IMR-90 (cell line): ENCODE measurements at regions not wholly inside any gene's neighbourhood (a gene's known extent, or its start where the extent isn't known, plus 50 kb on each side); places are given as distances from the start of the nearest gene placed in this dataset.

Experiments used
- ATAC-seq: fragments of 200-7000 bp; cut with Tn5 transposase; 2 replicates; pipeline ENCODE4 v1.9.1; 2020; ENCODE audit warnings: low read depth, mild to moderate bottlenecking, moderate library complexity
- BruUV-seq: library from RNA; stranded (reverse); fragments of 400-500 nt; replicated peaks from 2 replicates; lab custom pipeline; 2021; lab: Mats Ljungman, UMichigan
- CTCF ChIA-PET: fragments of 300-600 bp; formaldehyde crosslinking; extraction: SDS; loops from one replicate; lab custom pipeline; 2021; ENCODE audit warnings: antibody characterized with exemption; lab: Yijun Ruan, JAX
- POLR2A ChIA-PET: fragments of 300-600 bp; sonication (Branson Sonifier 250); formaldehyde crosslinking; loops from one replicate; lab custom pipeline; 2022; ENCODE audit warnings: antibody characterized with exemption; ENCODE audit not compliant: unreplicated experiment; lab: Charles Lee
- DNase-seq: peaks from one replicate; pipeline ENCODE4 v3.0.0; 2013
- H2AFZ ChIP-seq: replicated peaks from 2 replicates; pipeline ENCODE3; 2013; ENCODE audit warnings: low read length, mild to moderate bottlenecking; ENCODE audit not compliant: poor library complexity
- H2AK5ac ChIP-seq: 2 replicates; pipeline ENCODE4 v1.6.1; 2013; ENCODE audit warnings: low read depth, low read length, inconsistent platforms
- H2AK9ac ChIP-seq: replicated peaks from 2 replicates; pipeline ENCODE3; 2013; ENCODE audit warnings: mild to moderate bottlenecking, low read depth, low read length, moderate library complexity; ENCODE audit not compliant: poor library complexity
- H2BK120ac ChIP-seq: 2 replicates; pipeline ENCODE4 v1.6.1; 2013; ENCODE audit warnings: low read depth, low read length, inconsistent platforms
- H2BK15ac ChIP-seq: 3 replicates; pipeline ENCODE4 v1.6.1; 2013; ENCODE audit warnings: low read depth, low read length, inconsistent platforms
- H2BK20ac ChIP-seq: 2 replicates; pipeline ENCODE4 v1.6.1; 2013; ENCODE audit warnings: low read depth, mild to moderate bottlenecking, inconsistent platforms, low read length, moderate library complexity
- H2BK5ac ChIP-seq: 2 replicates; pipeline ENCODE4 v1.6.1; 2013; ENCODE audit warnings: mild to moderate bottlenecking, low read depth, low read length, inconsistent platforms; ENCODE audit not compliant: poor library complexity, severe bottlenecking
- H3K14ac ChIP-seq: replicated peaks from 2 replicates; pipeline ENCODE4 v1.6.1; 2013; ENCODE audit warnings: low read depth, low read length, inconsistent platforms
- H3K18ac ChIP-seq: 2 replicates; pipeline ENCODE4 v1.6.1; 2013; ENCODE audit warnings: low read depth, low read length, control low read depth
- H3K23ac ChIP-seq: 2 replicates; pipeline ENCODE4 v1.6.1; 2013; ENCODE audit warnings: low read depth, low read length, inconsistent platforms
- H3K27ac ChIP-seq: 2 replicates; pipeline ENCODE4 v1.5.1; 2013; ENCODE audit warnings: mild to moderate bottlenecking, control low read depth, low read length; ENCODE audit not compliant: insufficient read depth
- H3K27me3 ChIP-seq: 2 replicates; pipeline ENCODE4 v1.6.1; 2013; ENCODE audit warnings: low read length; ENCODE audit not compliant: control insufficient read depth, insufficient read depth
- H3K36me3 ChIP-seq: 2 replicates; pipeline ENCODE4 v1.6.1; 2013; ENCODE audit warnings: low read length, mixed read lengths; ENCODE audit not compliant: control insufficient read depth, insufficient read depth
- H3K4ac ChIP-seq: 2 replicates; pipeline ENCODE4 v1.6.1; 2013; ENCODE audit warnings: low read depth, low read length, inconsistent platforms
- H3K4me1 ChIP-seq: 2 replicates; pipeline ENCODE4 v1.6.1; 2013; ENCODE audit warnings: low read length, mixed read lengths; ENCODE audit not compliant: control insufficient read depth, insufficient read depth
- H3K4me2 ChIP-seq: 2 replicates; pipeline ENCODE4 v1.6.1; 2013; ENCODE audit warnings: low read depth, mild to moderate bottlenecking, control low read depth, low read length, moderate library complexity
- H3K4me3 ChIP-seq: 2 replicates; pipeline ENCODE4 v1.5.1; 2013; ENCODE audit warnings: low read depth, mild to moderate bottlenecking, control low read depth, low read length, moderate library complexity; ENCODE audit not compliant: insufficient read depth
- H3K56ac ChIP-seq: 2 replicates; pipeline ENCODE4 v1.6.1; 2013; ENCODE audit warnings: low read length, inconsistent platforms; ENCODE audit not compliant: insufficient read depth; ENCODE audit errors: extremely low read depth
- H3K79me1 ChIP-seq, 2 experiments: 2 replicates each; pipeline ENCODE4 v1.6.1; 2013; ENCODE audit warnings: low read length in 2 of 2, inconsistent platforms in 1 of 2, low read depth in 1 of 2
- H3K9ac ChIP-seq: 2 replicates; pipeline ENCODE4 v1.6.1; 2013; ENCODE audit warnings: low read depth, low read length, control low read depth
- H3K9me1 ChIP-seq: 2 replicates; pipeline ENCODE4 v1.6.1; 2013; ENCODE audit warnings: low read length, inconsistent platforms; ENCODE audit not compliant: insufficient read depth
- H3K9me3 ChIP-seq: 2 replicates; pipeline ENCODE4 v1.6.1; 2013; ENCODE audit warnings: low read length; ENCODE audit not compliant: control insufficient read depth, insufficient read depth
- H4K20me1 ChIP-seq: 2 replicates; pipeline ENCODE4 v1.6.1; 2013; ENCODE audit warnings: low read length, inconsistent platforms; ENCODE audit not compliant: insufficient read depth
- H4K5ac ChIP-seq: 2 replicates; pipeline ENCODE4 v1.6.1; 2013; ENCODE audit warnings: mild to moderate bottlenecking, low read depth, low read length, control low read depth
- H4K8ac ChIP-seq, 2 experiments: 2 replicates each; pipeline ENCODE4 v1.6.1; 2013; ENCODE audit warnings: low read depth in 2 of 2, low read length in 2 of 2, control low read depth in 1 of 2, inconsistent platforms in 1 of 2
- H4K91ac ChIP-seq: 2 replicates; pipeline ENCODE4 v1.6.1; 2013; ENCODE audit warnings: low read depth, low read length, inconsistent platforms; ENCODE audit not compliant: insufficient read depth
- BHLHE40 ChIP-seq: fragments of 150-350 bp; IDR thresholded peaks from 2 replicates; pipeline ENCODE4 v1.6.1; 2016; ENCODE audit warnings: mild to moderate bottlenecking, low read depth, low read length
- CHD1 ChIP-seq: IDR thresholded peaks from 2 replicates; pipeline ENCODE4 v1.6.1; 2012; ENCODE audit warnings: low read depth, low read length, improper control_type of control experiment
- WGBS, 2 experiments: methylation state at CpG; one replicate each; pipeline versions ENCODE4 v1.1.5 to v1.1.7; 2013; ENCODE audit warnings: missing lambda C conversion rate in 2 of 2; ENCODE audit not compliant: insufficient read length in 1 of 2; ENCODE audit errors: extremely low coverage in 2 of 2; 5-methylcytosine and 5-hydroxymethylcytosine counted together
- dilution Hi-C: fragments of 300-500 bp; cut with HindIII; formaldehyde crosslinking; loops from one replicate; pipeline ENCODE4 v1.14.3; 2018; ENCODE audit warnings: low sequenced_read_pairs; ENCODE audit not compliant: unreplicated experiment
- in situ Hi-C: fragments of 300-500 bp; cut with MboI; formaldehyde crosslinking; loops from 3 replicates; pipeline ENCODE4 v1.14.3; 2019; ENCODE audit warnings: low sequenced_read_pairs, inconsistent platforms, mixed read lengths
- intact Hi-C: fragments of 100-400 bp; cut with micrococcal nuclease; formaldehyde crosslinking; loops from 2 replicates; pipeline ENCODE4 v1.10.0; 2022
- TF ChIP-seq, protein P1 (sequence below): fragments of 150-350 bp; IDR thresholded peaks from 2 replicates; pipeline ENCODE4 v1.6.1; 2016; ENCODE audit warnings: low read depth, mild to moderate bottlenecking, low read length, moderate library complexity, borderline replicate concordance

DNA sequence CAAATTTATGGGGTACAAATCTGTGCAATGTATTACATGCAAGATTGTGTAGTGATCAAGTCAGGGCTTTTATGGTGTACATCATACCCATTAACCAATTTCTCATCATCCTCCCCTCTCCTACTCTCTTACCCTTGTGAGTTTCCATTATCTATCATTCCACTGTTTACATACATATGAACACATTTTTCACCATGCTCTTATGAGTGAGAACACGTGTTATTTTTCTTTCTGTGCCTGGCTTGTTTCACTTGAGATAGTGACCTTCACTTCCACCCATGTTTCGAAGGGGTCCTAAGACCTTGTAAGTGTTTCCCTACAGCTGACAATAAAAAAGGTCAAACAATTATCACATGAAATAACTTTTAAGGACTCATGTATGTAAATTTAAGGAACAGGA is 281.7 kb upstream of the CD180 start:
- no peaks in the 10 kb centered on the region for H3K9me1 ChIP-seq
- ATAC-seq (no peak), DNase-seq (no peak)
- ChIA-PET CTCF (no interaction called here), POLR2A (no interaction called here)
- no peak overlapping the region for H3K4me2 ChIP-seq
- H3K9ac ChIP-seq: no peak overlapping the region
- H2BK120ac ChIP-seq: no peak overlapping the region
- BruUV-seq: no TSS peak
- no peak overlapping the region for H2BK15ac ChIP-seq
- H3K4ac ChIP-seq: no peak overlapping the region
- H4K8ac ChIP-seq: no peak overlapping the region
- H4K91ac ChIP-seq: no peak overlapping the region
- H3K4me3 ChIP-seq: no peak overlapping the region
- H3K27me3 ChIP-seq: no peaks in the 10 kb centered on the region; the same call in 1 of the 2 replicates
- H2BK20ac ChIP-seq: no peak overlapping the region
- H2AK9ac ChIP-seq: no peak overlapping the region
- H3K23ac ChIP-seq: no peak overlapping the region
- no peaks in the 10 kb centered on the region for H3K9me3 ChIP-seq
- no peak overlapping the region for H4K5ac ChIP-seq
- in situ Hi-C loops: no loop called here
- H2AK5ac ChIP-seq: no peak overlapping the region
- intact Hi-C loops: no loop called here
- H2BK5ac ChIP-seq: no peak overlapping the region
- TF ChIP-seq BHLHE40 (no peak), CHD1 (no peak)
- TF ChIP-seq, protein P1, sequence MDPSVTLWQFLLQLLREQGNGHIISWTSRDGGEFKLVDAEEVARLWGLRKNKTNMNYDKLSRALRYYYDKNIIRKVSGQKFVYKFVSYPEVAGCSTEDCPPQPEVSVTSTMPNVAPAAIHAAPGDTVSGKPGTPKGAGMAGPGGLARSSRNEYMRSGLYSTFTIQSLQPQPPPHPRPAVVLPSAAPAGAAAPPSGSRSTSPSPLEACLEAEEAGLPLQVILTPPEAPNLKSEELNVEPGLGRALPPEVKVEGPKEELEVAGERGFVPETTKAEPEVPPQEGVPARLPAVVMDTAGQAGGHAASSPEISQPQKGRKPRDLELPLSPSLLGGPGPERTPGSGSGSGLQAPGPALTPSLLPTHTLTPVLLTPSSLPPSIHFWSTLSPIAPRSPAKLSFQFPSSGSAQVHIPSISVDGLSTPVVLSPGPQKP: no peak
- H3K18ac ChIP-seq: no peak overlapping the region
- no peaks in the 10 kb centered on the region for H3K79me1 ChIP-seq
- no peaks in the 10 kb centered on the region for H4K20me1 ChIP-seq
- dilution Hi-C loops: no loop called here
- WGBS, 2 experiments: no CpG with 5 or more reads among the region's 2 CpGs
- no peak overlapping the region for H2AFZ ChIP-seq
- no peak overlapping the region for H3K27ac ChIP-seq
- H3K4me1 ChIP-seq: no peaks in the 10 kb centered on the region
- H3K36me3 ChIP-seq: no peaks in the 10 kb centered on the region
- H3K14ac ChIP-seq: no peak overlapping the region
- no peak overlapping the region for H3K56ac ChIP-seq
